Esophagus squamous epithelium (tissue), 4 donors: ENCODE measurements at regions not wholly inside any gene's neighbourhood (a gene's known extent, or its start where the extent isn't known, plus 50 kb on each side); places are given as distances from the start of the nearest gene placed in this dataset.
"Not testable (repeated sequence)": the region's sequence is repeated elsewhere in the genome, so short reads cannot be mapped to it uniquely, and the experiment has no call there.

ENCODE experiments used
- CTCF ChIP-seq, 6 experiments: fragments of 450-650 bp in 4 of 6; fragments of 200-600 bp in 2 of 6; sonication (generic) in 2 of 6; IDR thresholded peaks; one replicate each; pipeline ENCODE4 v1.5.1; 2016 to 2019; ENCODE audit warnings: antibody characterized with exemption in 6 of 6, mild to moderate bottlenecking in 4 of 6, moderate library complexity in 4 of 6
- POLR2A ChIP-seq, 4 donors: fragments of 450-650 bp; IDR thresholded peaks; one replicate each; pipeline ENCODE4 v1.6.1; 2017; ENCODE audit warnings: antibody characterized with exemption in 4 of 4, mild to moderate bottlenecking in 4 of 4, moderate library complexity in 3 of 4

GRCh38 chr17:70331066-70331465 is 161.7 kb downstream of the KCNJ2 start:
- TF ChIP-seq CTCF, POLR2A (IDR thresholded peaks at IDR 0.05): not testable (repeated sequence)
